GM23338 (cell line): ENCODE measurements at regions not wholly inside any gene's neighbourhood (a gene's known extent, or its start where the extent isn't known, plus 50 kb on each side); places are given as distances from the start of the nearest gene placed in this dataset.

Source experiments
- ATAC-seq: fragments of 200-7000 bp; cut with Tn5 transposase; 3 replicates; pipeline ENCODE4 v1.9.1; 2020
- DNase-seq: peaks from one replicate; pipeline ENCODE4 v3.0.0-alpha.2; 2015; ENCODE audit warnings: low spot score
- H2AFZ ChIP-seq: fragments of 200-600 bp; sonication (generic); 2 replicates; pipeline ENCODE4 v1.8.0; 2016; ENCODE audit warnings: antibody characterized with exemption, mild to moderate bottlenecking, moderate library complexity
- H3F3A ChIP-seq: fragments of 200-600 bp; sonication (generic); replicated peaks from 2 replicates; pipeline ENCODE4 v1.8.0; 2017; ENCODE audit warnings: antibody characterized with exemption, mixed run types, low read depth
- H3K27ac ChIP-seq: fragments of 200-600 bp; sonication (generic); 2 replicates; pipeline ENCODE4 v1.6.1; 2016; ENCODE audit warnings: low read depth
- H3K27me3 ChIP-seq: fragments of 200-600 bp; sonication (generic); 2 replicates; pipeline ENCODE4 v1.8.0; 2016; ENCODE audit warnings: mild to moderate bottlenecking, mixed run types, moderate library complexity; ENCODE audit not compliant: insufficient read depth
- H3K36me3 ChIP-seq: fragments of 200-600 bp; sonication (generic); 2 replicates; pipeline ENCODE4 v1.8.0; 2016; ENCODE audit warnings: mild to moderate bottlenecking; ENCODE audit not compliant: insufficient read depth
- H3K4me1 ChIP-seq: fragments of 200-600 bp; sonication (generic); 2 replicates; pipeline ENCODE4 v1.8.0; 2016; ENCODE audit warnings: mild to moderate bottlenecking, moderate library complexity; ENCODE audit not compliant: insufficient read depth
- H3K4me2 ChIP-seq: fragments of 200-600 bp; sonication (generic); 2 replicates; pipeline ENCODE4 v1.7.1; 2017; ENCODE audit warnings: mixed run types
- H3K4me3 ChIP-seq: fragments of 200-600 bp; sonication (generic); 2 replicates; pipeline ENCODE4 v1.6.1; 2016; ENCODE audit warnings: mixed run types
- H3K79me2 ChIP-seq: fragments of 200-600 bp; sonication (generic); replicated peaks from 2 replicates; pipeline ENCODE4 v1.8.0; 2017; ENCODE audit warnings: mild to moderate bottlenecking; ENCODE audit not compliant: insufficient read depth
- H3K9me2 ChIP-seq: fragments of 200-600 bp; sonication (generic); 2 replicates; pipeline ENCODE4 v1.8.0; 2017; ENCODE audit not compliant: insufficient read depth
- H4K20me1 ChIP-seq: fragments of 200-600 bp; sonication (generic); replicated peaks from 2 replicates; pipeline ENCODE4 v1.8.0; 2017; ENCODE audit warnings: mild to moderate bottlenecking; ENCODE audit not compliant: insufficient read depth
- H3K27ac Mint-ChIP-seq: 2 replicates; pipeline ENCODE4 v1.8.0; 2020; ENCODE audit warnings: inconsistent platforms, mild to moderate bottlenecking, moderate library complexity, mixed read lengths
- H3K27me3 Mint-ChIP-seq: 3 replicates; pipeline ENCODE4 v1.8.0; 2022; ENCODE audit warnings: low read depth, mild to moderate bottlenecking, moderate library complexity, mixed read lengths, inconsistent platforms; ENCODE audit not compliant: insufficient read depth, poor library complexity
- H3K36me3 Mint-ChIP-seq: 3 replicates; pipeline ENCODE4 v1.8.0; 2021; ENCODE audit warnings: low read depth, mild to moderate bottlenecking, inconsistent platforms, moderate library complexity, mixed read lengths
- H3K4me1 Mint-ChIP-seq: 3 replicates; pipeline ENCODE4 v1.8.0; 2020; ENCODE audit warnings: mild to moderate bottlenecking, inconsistent platforms, mixed read lengths
- H3K4me3 Mint-ChIP-seq: 3 replicates; pipeline ENCODE4 v1.8.0; 2021; ENCODE audit warnings: moderate library complexity, mild to moderate bottlenecking, inconsistent platforms, mixed read lengths
- H3K9me3 Mint-ChIP-seq: 3 replicates; pipeline ENCODE4 v1.8.0; 2020; ENCODE audit warnings: moderate library complexity, mild to moderate bottlenecking, inconsistent platforms, mixed read lengths
- CREB1 ChIP-seq: fragments of 250-450 bp; sonication (Bioruptor Pico); IDR thresholded peaks from 2 replicates; pipeline ENCODE4 v1.5.0; 2020; ENCODE audit warnings: low read depth, mild to moderate bottlenecking, moderate library complexity
- EZH2 ChIP-seq: fragments of 200-600 bp; sonication (generic); IDR thresholded peaks from one replicate; pipeline ENCODE4 v1.8.0; 2017; ENCODE audit warnings: antibody characterized with exemption, mild to moderate bottlenecking, low read depth; ENCODE audit not compliant: unreplicated experiment
- EZH2phosphoT487 ChIP-seq: fragments of 200-600 bp; sonication (generic); IDR thresholded peaks from one replicate; pipeline ENCODE4 v1.8.1; 2018; ENCODE audit warnings: antibody characterized with exemption; ENCODE audit not compliant: unreplicated experiment
- JUNB ChIP-seq: IDR thresholded peaks from one replicate; pipeline ENCODE4 v1.6.1; 2016; ENCODE audit warnings: antibody characterized with exemption; ENCODE audit not compliant: unreplicated experiment
- NANOG ChIP-seq: IDR thresholded peaks from 2 replicates; pipeline ENCODE4 v1.6.1; 2016; ENCODE audit warnings: antibody characterized with exemption, borderline replicate concordance
- POLR2AphosphoS5 ChIP-seq: IDR thresholded peaks from 2 replicates; pipeline ENCODE4 v1.6.1; 2016; ENCODE audit warnings: antibody characterized with exemption, low read depth
- STAT1 ChIP-seq: IDR thresholded peaks from one replicate; pipeline ENCODE4 v1.6.1; 2016; ENCODE audit warnings: antibody characterized with exemption; ENCODE audit not compliant: unreplicated experiment
- ZNF114 ChIP-seq: fragments of 250-450 bp; sonication (Bioruptor Pico); IDR thresholded peaks from 2 replicates; pipeline ENCODE4 v1.5.0; 2020; ENCODE audit warnings: mild to moderate bottlenecking, moderate library complexity
- ZNF331 ChIP-seq: fragments of 250-450 bp; sonication (Bioruptor Pico); IDR thresholded peaks from 2 replicates; pipeline ENCODE4 v1.5.0; 2020; ENCODE audit warnings: low read depth, mild to moderate bottlenecking, moderate library complexity
- TF ChIP-seq, protein P1 (sequence below): IDR thresholded peaks from one replicate; pipeline ENCODE4 v1.6.1; 2018; ENCODE audit warnings: antibody characterized with exemption; ENCODE audit not compliant: unreplicated experiment
- TF ChIP-seq, protein P2 (sequence below), 2 experiments: fragments of 200-600 bp in 1 of 2; sonication (generic) in 1 of 2; conservative IDR thresholded peaks; 2 replicates each; pipeline versions ENCODE4 v1.5.1 to v1.6.1; 2016 to 2017; ENCODE audit warnings: antibody characterized with exemption in 2 of 2, low read depth in 2 of 2, mild to moderate bottlenecking in 2 of 2, moderate library complexity in 1 of 2
- TF ChIP-seq, protein P3 (sequence below): fragments of 250-450 bp; sonication (Bioruptor Pico); IDR thresholded peaks from 2 replicates; pipeline ENCODE4 v1.5.0; 2020; ENCODE audit warnings: mild to moderate bottlenecking, moderate library complexity
- TF ChIP-seq, protein P4 (sequence below): IDR thresholded peaks from 2 replicates; pipeline ENCODE4 v1.6.1; 2016; ENCODE audit warnings: antibody characterized with exemption

DNA sequence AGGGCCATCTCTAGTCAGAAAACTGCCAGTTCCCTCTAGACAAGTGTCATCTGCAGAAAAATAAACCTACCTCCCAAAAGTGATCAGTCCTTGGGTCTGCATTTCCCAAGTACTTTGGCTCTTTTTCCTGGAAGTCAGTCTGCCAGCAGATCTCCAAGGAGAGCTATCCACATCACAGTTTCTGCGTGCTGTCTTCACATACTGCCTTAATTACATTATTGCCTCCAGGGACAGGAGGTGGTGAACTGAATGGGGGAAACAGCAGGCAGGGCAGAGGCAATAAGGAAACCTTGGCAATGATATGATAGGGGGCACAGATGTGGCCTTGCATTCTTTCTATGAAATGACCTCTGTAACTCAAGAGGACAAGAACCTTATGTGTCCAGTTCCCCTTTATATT lies 105.9 kb upstream of the SIX2 start:
- TF ChIP-seq, protein P1, sequence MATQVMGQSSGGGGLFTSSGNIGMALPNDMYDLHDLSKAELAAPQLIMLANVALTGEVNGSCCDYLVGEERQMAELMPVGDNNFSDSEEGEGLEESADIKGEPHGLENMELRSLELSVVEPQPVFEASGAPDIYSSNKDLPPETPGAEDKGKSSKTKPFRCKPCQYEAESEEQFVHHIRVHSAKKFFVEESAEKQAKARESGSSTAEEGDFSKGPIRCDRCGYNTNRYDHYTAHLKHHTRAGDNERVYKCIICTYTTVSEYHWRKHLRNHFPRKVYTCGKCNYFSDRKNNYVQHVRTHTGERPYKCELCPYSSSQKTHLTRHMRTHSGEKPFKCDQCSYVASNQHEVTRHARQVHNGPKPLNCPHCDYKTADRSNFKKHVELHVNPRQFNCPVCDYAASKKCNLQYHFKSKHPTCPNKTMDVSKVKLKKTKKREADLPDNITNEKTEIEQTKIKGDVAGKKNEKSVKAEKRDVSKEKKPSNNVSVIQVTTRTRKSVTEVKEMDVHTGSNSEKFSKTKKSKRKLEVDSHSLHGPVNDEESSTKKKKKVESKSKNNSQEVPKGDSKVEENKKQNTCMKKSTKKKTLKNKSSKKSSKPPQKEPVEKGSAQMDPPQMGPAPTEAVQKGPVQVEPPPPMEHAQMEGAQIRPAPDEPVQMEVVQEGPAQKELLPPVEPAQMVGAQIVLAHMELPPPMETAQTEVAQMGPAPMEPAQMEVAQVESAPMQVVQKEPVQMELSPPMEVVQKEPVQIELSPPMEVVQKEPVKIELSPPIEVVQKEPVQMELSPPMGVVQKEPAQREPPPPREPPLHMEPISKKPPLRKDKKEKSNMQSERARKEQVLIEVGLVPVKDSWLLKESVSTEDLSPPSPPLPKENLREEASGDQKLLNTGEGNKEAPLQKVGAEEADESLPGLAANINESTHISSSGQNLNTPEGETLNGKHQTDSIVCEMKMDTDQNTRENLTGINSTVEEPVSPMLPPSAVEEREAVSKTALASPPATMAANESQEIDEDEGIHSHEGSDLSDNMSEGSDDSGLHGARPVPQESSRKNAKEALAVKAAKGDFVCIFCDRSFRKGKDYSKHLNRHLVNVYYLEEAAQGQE: no peak
- TF ChIP-seq, protein P2, sequence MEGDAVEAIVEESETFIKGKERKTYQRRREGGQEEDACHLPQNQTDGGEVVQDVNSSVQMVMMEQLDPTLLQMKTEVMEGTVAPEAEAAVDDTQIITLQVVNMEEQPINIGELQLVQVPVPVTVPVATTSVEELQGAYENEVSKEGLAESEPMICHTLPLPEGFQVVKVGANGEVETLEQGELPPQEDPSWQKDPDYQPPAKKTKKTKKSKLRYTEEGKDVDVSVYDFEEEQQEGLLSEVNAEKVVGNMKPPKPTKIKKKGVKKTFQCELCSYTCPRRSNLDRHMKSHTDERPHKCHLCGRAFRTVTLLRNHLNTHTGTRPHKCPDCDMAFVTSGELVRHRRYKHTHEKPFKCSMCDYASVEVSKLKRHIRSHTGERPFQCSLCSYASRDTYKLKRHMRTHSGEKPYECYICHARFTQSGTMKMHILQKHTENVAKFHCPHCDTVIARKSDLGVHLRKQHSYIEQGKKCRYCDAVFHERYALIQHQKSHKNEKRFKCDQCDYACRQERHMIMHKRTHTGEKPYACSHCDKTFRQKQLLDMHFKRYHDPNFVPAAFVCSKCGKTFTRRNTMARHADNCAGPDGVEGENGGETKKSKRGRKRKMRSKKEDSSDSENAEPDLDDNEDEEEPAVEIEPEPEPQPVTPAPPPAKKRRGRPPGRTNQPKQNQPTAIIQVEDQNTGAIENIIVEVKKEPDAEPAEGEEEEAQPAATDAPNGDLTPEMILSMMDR (conservative IDR thresholded peaks at IDR 0.05; ENCODE audit: low read depth in 2 of 2): no peak
- no peak for TF ChIP-seq EZH2
- no peak for TF ChIP-seq NANOG
- no peak for TF ChIP-seq POLR2AphosphoS5
- TF ChIP-seq STAT1: no peak
- no peak for TF ChIP-seq ZNF114 (CRISPR knock-in tag)
- no peak for TF ChIP-seq JUNB
- no peak for TF ChIP-seq CREB1 (CRISPR knock-in tag)
- no peak for TF ChIP-seq ZNF331 (CRISPR knock-in tag)
- TF ChIP-seq, protein P3, sequence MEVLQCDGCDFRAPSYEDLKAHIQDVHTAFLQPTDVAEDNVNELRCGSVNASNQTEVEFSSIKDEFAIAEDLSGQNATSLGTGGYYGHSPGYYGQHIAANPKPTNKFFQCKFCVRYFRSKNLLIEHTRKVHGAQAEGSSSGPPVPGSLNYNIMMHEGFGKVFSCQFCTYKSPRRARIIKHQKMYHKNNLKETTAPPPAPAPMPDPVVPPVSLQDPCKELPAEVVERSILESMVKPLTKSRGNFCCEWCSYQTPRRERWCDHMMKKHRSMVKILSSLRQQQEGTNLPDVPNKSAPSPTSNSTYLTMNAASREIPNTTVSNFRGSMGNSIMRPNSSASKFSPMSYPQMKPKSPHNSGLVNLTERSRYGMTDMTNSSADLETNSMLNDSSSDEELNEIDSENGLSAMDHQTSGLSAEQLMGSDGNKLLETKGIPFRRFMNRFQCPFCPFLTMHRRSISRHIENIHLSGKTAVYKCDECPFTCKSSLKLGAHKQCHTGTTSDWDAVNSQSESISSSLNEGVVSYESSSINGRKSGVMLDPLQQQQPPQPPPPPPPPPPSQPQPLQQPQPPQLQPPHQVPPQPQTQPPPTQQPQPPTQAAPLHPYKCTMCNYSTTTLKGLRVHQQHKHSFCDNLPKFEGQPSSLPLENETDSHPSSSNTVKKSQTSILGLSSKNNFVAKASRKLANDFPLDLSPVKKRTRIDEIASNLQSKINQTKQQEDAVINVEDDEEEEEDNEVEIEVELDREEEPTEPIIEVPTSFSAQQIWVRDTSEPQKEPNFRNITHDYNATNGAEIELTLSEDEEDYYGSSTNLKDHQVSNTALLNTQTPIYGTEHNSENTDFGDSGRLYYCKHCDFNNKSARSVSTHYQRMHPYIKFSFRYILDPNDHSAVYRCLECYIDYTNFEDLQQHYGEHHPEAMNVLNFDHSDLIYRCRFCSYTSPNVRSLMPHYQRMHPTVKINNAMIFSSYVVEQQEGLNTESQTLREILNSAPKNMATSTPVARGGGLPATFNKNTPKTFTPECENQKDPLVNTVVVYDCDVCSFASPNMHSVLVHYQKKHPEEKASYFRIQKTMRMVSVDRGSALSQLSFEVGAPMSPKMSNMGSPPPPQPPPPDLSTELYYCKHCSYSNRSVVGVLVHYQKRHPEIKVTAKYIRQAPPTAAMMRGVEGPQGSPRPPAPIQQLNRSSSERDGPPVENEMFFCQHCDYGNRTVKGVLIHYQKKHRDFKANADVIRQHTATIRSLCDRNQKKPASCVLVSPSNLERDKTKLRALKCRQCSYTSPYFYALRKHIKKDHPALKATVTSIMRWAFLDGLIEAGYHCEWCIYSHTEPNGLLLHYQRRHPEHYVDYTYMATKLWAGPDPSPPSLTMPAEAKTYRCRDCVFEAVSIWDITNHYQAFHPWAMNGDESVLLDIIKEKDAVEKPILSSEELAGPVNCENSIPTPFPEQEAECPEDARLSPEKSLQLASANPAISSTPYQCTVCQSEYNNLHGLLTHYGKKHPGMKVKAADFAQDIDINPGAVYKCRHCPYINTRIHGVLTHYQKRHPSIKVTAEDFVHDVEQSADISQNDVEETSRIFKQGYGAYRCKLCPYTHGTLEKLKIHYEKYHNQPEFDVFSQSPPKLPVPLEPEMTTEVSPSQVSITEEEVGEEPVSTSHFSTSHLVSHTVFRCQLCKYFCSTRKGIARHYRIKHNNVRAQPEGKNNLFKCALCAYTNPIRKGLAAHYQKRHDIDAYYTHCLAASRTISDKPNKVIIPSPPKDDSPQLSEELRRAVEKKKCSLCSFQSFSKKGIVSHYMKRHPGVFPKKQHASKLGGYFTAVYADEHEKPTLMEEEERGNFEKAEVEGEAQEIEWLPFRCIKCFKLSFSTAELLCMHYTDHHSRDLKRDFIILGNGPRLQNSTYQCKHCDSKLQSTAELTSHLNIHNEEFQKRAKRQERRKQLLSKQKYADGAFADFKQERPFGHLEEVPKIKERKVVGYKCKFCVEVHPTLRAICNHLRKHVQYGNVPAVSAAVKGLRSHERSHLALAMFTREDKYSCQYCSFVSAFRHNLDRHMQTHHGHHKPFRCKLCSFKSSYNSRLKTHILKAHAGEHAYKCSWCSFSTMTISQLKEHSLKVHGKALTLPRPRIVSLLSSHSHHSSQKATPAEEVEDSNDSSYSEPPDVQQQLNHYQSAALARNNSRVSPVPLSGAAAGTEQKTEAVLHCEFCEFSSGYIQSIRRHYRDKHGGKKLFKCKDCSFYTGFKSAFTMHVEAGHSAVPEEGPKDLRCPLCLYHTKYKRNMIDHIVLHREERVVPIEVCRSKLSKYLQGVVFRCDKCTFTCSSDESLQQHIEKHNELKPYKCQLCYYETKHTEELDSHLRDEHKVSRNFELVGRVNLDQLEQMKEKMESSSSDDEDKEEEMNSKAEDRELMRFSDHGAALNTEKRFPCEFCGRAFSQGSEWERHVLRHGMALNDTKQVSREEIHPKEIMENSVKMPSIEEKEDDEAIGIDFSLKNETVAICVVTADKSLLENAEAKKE (CRISPR knock-in tag): no peak
- no peak for TF ChIP-seq EZH2phosphoT487
- TF ChIP-seq, protein P4, sequence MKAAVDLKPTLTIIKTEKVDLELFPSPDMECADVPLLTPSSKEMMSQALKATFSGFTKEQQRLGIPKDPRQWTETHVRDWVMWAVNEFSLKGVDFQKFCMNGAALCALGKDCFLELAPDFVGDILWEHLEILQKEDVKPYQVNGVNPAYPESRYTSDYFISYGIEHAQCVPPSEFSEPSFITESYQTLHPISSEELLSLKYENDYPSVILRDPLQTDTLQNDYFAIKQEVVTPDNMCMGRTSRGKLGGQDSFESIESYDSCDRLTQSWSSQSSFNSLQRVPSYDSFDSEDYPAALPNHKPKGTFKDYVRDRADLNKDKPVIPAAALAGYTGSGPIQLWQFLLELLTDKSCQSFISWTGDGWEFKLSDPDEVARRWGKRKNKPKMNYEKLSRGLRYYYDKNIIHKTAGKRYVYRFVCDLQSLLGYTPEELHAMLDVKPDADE: no peak
- Histone ChIP-seq H4K20me1 (no peaks in the 10 kb centered on the region), H3K79me2 (no peaks in the 10 kb centered on the region), H3K27ac (no peak overlapping the region), H3K4me3 (no peak overlapping the region), H2AFZ (no peak overlapping the region), H3K27me3 (no peaks in the 10 kb centered on the region), H3K9me2 (peaks cover 16% of the 10 kb centered on the region), H3K4me1 (no peaks in the 10 kb centered on the region), H3K36me3 (no peaks in the 10 kb centered on the region), H3F3A (no peaks in the 10 kb centered on the region), H3K4me2 (no peak overlapping the region)
- Mint-ChIP-seq H3K4me1 (no peaks in the 10 kb centered on the region), H3K27me3 (peaks cover 7% of the 10 kb centered on the region), H3K9me3 (no peaks in the 10 kb centered on the region), H3K36me3 (no peaks in the 10 kb centered on the region), H3K4me3 (no peak overlapping the region), H3K27ac (no peak overlapping the region)
- DNase-seq (no peak), ATAC-seq (no peak)
